ENCODE measurements at regions not wholly inside any gene's neighbourhood (a gene's known extent, or its start where the extent isn't known, plus 50 kb on each side); places are given as distances from the start of the nearest gene placed in this dataset.

GRCh38 chr15:55094136-55094535 lies 102.6 kb downstream of the RSL24D1 start:
- BruUV-seq (replicated peaks), result no TSS peak
- TF ChIP-seq ZNF816 (CRISPR knock-in tag; IDR thresholded peaks at IDR 0.05; ENCODE audit: borderline replicate concordance) (no peak), MIER2 (CRISPR knock-in tag; IDR thresholded peaks at IDR 0.05) (no peak), ZBTB10 (CRISPR knock-in tag; IDR thresholded peaks at IDR 0.05; ENCODE audit: borderline replicate concordance) (no peak), SRSF4 (IDR thresholded peaks at IDR 0.05; ENCODE audit: low read depth, low read length, poor library complexity, severe bottlenecking) (no peak), RARG (CRISPR knock-in tag; IDR thresholded peaks at IDR 0.05; ENCODE audit: low read depth) (no peak), TARDBP (CRISPR knock-in tag; IDR thresholded peaks at IDR 0.05) (no peak), ASH2L (IDR thresholded peaks at IDR 0.05; ENCODE audit: insufficient read length, low read depth, low read length) (no peak), FIP1L1 (IDR thresholded peaks at IDR 0.05; ENCODE audit: borderline replicate concordance, insufficient read depth, low read depth, low read length) (no peak), EP300 (IDR thresholded peaks at IDR 0.05; ENCODE audit: low read depth in 2 of 2, low read length in 2 of 2) (no peak), EP300 (CRISPR knock-in tag; IDR thresholded peaks at IDR 0.05; ENCODE audit: borderline replicate concordance) (no peak)
- CTCF ChIA-PET (ENCODE audit: low intra/inter-chr PET ratio, low total read pairs), result no interaction called here
- H3K4me2 ChIP-seq (ENCODE audit: low read depth, low read length), result no peak overlapping the region
- POLR2A ChIA-PET, result no interaction called here
- H3K9me3 ChIP-seq (ENCODE audit: low read length), result no peaks in the 10 kb centered on the region
- FAIRE-seq (no peak), ATAC-seq (no peak), DNase-seq (ENCODE audit: low spot score) (no peak)
- WGBS (ENCODE audit: low lambda C conversion rate), result 2% methylated on average over 2 of the region's 2 CpGs
- no peaks in the 10 kb centered on the region for H3K79me2 ChIP-seq (ENCODE audit: insufficient read depth, low read length)
- no peak overlapping the region for H2AFZ ChIP-seq (ENCODE audit: low read length)
- in situ Hi-C loops (cut with HindIII; ENCODE audit: extremely low pct_ligation_motif_present, low pct_unique_long_range_greater_than_20kb), result no loop called here
- H3K36me3 ChIP-seq (replicated peaks in 1 of 2; ENCODE audit: control insufficient read depth in 1 of 2, insufficient read depth in 2 of 2, low read length in 2 of 2), result no peaks in the 10 kb centered on the region
- no peak overlapping the region for H3K9ac ChIP-seq (ENCODE audit: insufficient read depth, low read depth, low read length)
- intact Hi-C loops (cut with micrococcal nuclease; ENCODE audit: unreplicated experiment), result no loop called here
- H3K4me3 ChIP-seq (replicated peaks in 1 of 3; ENCODE audit: insufficient read depth in 1 of 3, low read depth in 2 of 3, low read length in 3 of 3), result no peak overlapping the region
- no peak overlapping the region for H3K27ac ChIP-seq (ENCODE audit: extremely low read length, insufficient read depth, low read length)
- H3K4me1 ChIP-seq (ENCODE audit: insufficient read depth, low read length), result no peaks in the 10 kb centered on the region
- no peaks in the 10 kb centered on the region for H3K27me3 ChIP-seq (ENCODE audit: control insufficient read depth in 1 of 2, insufficient read depth in 2 of 2, low read length in 2 of 2)
- H4K20me1 ChIP-seq (ENCODE audit: insufficient read depth, low read length), result no peaks in the 10 kb centered on the region

Measured in HepG2 (cell line).